ENCODE measurements at regions not wholly inside any gene's neighbourhood (a gene's known extent, or its start where the extent isn't known, plus 50 kb on each side); places are given as distances from the start of the nearest gene placed in this dataset.

- H3K36me3 ChIP-seq (ENCODE audit: control insufficient read depth, insufficient read depth, low read length, severe bottlenecking), result no peaks in the 10 kb centered on the region
- H3K4me3 ChIP-seq (ENCODE audit: low read length), result no peak overlapping the region
- no peak overlapping the region for H3K9ac ChIP-seq (ENCODE audit: low read length)
- H3K4me1 ChIP-seq (ENCODE audit: control insufficient read depth, insufficient read depth, low read length), result no peaks in the 10 kb centered on the region
- no peaks in the 10 kb centered on the region for H3K9me3 ChIP-seq (ENCODE audit: control insufficient read depth, low read length)
- H3K27me3 ChIP-seq (replicated peaks; ENCODE audit: control insufficient read depth, insufficient read depth, low read length), result peaks cover 4% of the 10 kb centered on the region
- no peak for DNase-seq (ENCODE audit: low read depth)
Observed at GRCh38 chr2:64369706-64370105, 84.3 kb upstream of the LGALSL start.

DNA sequence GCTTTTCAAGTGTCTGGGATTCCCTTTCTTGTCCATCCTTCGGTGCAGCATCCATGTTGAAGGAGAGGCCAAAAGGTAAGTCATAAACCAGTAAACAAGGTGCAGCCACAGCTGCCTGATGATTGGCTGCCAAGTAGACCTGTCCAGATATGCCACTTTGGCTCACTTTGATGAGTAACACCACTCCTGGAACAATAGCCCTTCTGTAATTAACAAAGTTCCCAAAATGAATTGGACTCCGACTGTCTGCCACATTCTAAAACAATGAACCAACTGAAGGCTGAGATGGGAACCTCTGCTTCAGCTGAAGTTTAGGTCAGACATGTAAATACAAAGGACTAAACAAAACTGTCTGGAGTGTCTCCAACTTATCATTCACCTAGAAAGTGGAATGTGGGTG, 82.2 kb upstream of the LGALSL start:
- Histone ChIP-seq H3K4me1 (ENCODE audit: control insufficient read depth, insufficient read depth, low read length) (no peaks in the 10 kb centered on the region), H3K9ac (ENCODE audit: low read length) (no peak overlapping the region), H3K9me3 (ENCODE audit: control insufficient read depth, low read length) (no peaks in the 10 kb centered on the region), H3K27me3 (replicated peaks; ENCODE audit: control insufficient read depth, insufficient read depth, low read length) (peaks cover 4% of the 10 kb centered on the region), H3K4me3 (ENCODE audit: low read length) (no peak overlapping the region), H3K36me3 (ENCODE audit: control insufficient read depth, insufficient read depth, low read length, severe bottlenecking) (no peaks in the 10 kb centered on the region)
- DNase-seq (ENCODE audit: low read depth), result no peak

DNA sequence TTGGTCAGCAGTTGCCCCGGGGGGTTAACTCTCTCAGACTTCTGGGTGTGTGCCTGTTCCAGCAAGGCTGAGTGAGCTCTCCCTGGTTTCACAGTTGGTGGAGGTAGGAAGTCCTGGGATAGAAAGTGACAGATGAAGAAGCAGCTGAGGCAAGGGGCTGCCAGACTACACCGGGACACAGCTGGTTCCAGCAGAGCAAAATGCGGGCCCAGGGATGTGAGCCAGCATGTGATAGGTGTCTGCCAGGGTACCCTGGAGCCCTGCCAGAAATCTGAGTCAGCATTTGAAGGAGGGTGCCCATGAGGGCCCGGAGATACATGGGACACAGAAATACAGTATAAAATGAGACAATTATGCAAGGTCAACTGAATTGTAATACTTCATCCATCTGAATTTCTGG, 79.3 kb upstream of the LGALSL start:
- DNase-seq (ENCODE audit: low read depth), result no peak
- peaks cover 5% of the 10 kb centered on the region for H3K27me3 ChIP-seq (replicated peaks; ENCODE audit: control insufficient read depth, insufficient read depth, low read length)
- no peaks in the 10 kb centered on the region for H3K9me3 ChIP-seq (ENCODE audit: control insufficient read depth, low read length)
- H3K36me3 ChIP-seq (ENCODE audit: control insufficient read depth, insufficient read depth, low read length, severe bottlenecking), result no peaks in the 10 kb centered on the region
- no peak overlapping the region for H3K4me3 ChIP-seq (ENCODE audit: low read length)
- no peaks in the 10 kb centered on the region for H3K4me1 ChIP-seq (ENCODE audit: control insufficient read depth, insufficient read depth, low read length)
- no peak overlapping the region for H3K9ac ChIP-seq (ENCODE audit: low read length)

GRCh38 chr2:64376926-64377325, 77.0 kb upstream of the LGALSL start:
- H3K4me3 ChIP-seq (ENCODE audit: low read length), result no peak overlapping the region
- no peaks in the 10 kb centered on the region for H3K9me3 ChIP-seq (ENCODE audit: control insufficient read depth, low read length)
- H3K9ac ChIP-seq (ENCODE audit: low read length), result no peak overlapping the region
- DNase-seq (ENCODE audit: low read depth), result no peak
- H3K4me1 ChIP-seq (ENCODE audit: control insufficient read depth, insufficient read depth, low read length), result no peaks in the 10 kb centered on the region
- peaks cover 22% of the 10 kb centered on the region for H3K27me3 ChIP-seq (replicated peaks; ENCODE audit: control insufficient read depth, insufficient read depth, low read length)
- no peaks in the 10 kb centered on the region for H3K36me3 ChIP-seq (ENCODE audit: control insufficient read depth, insufficient read depth, low read length, severe bottlenecking)

DNA sequence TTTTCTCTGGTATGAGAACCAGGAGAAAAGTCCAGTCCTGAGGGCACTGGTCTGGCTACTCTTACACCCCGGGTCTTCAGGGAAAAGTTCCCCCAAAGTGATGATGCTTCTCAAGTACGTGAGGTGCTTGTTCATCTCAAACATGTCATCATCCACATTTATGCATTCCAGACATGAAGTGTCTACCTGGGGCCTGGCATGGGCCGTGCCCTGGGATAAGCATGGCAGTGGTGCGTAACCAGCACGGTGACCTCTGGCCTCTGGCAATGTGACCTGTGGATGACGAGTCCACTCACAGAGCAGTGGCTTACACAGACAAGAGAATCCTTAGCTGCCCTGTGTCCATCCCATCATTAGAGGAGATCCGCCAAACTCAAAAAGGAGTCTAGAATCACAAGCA, 74.8 kb upstream of the LGALSL start:
- Histone ChIP-seq H3K9ac (ENCODE audit: low read length) (no peak overlapping the region), H3K27me3 (replicated peaks; ENCODE audit: control insufficient read depth, insufficient read depth, low read length) (peaks cover 25% of the 10 kb centered on the region), H3K4me3 (ENCODE audit: low read length) (no peak overlapping the region), H3K36me3 (ENCODE audit: control insufficient read depth, insufficient read depth, low read length, severe bottlenecking) (no peaks in the 10 kb centered on the region), H3K4me1 (ENCODE audit: control insufficient read depth, insufficient read depth, low read length) (no peaks in the 10 kb centered on the region), H3K9me3 (ENCODE audit: control insufficient read depth, low read length) (no peaks in the 10 kb centered on the region)
- DNase-seq (ENCODE audit: low read depth), result no peak

DNA sequence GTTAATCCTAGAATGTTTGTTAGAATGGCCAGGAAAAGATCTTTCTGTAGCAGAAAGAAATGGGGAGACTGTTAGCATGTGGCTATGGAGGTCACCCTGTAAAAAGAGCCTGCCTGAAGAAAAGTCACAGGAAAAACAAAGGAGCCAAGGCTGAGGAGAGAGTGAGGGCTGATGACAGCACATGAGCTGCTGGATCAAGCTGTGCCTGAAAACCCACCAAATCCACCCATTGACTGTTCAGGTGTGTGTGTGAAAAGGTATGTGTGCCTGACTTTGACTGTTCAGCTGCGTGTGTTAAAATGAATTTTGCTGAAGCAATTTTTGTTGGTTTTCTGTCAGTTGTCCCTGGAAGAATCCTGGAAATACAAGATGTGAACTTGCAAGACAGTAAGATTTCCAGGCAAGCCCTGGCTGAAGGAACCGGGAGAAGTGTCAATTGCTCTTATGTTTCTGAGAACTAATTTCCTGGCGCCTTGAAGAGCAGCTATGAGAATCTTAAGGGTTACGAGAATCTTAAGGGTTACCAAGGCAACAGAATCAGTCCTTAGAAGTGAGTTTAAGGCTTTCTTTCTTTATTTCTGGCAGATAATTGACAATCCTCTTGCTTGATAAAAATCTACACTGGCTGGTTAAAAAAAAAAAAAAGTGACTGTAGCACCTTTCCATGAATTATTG, 73.0 kb upstream of the LGALSL start:
- Histone ChIP-seq H3K4me1 (ENCODE audit: control insufficient read depth, insufficient read depth, low read length) (no peaks in the 10 kb centered on the region), H3K9ac (ENCODE audit: low read length) (no peak overlapping the region), H3K36me3 (ENCODE audit: control insufficient read depth, insufficient read depth, low read length, severe bottlenecking) (no peaks in the 10 kb centered on the region), H3K27me3 (replicated peaks; ENCODE audit: control insufficient read depth, insufficient read depth, low read length) (peaks cover 25% of the 10 kb centered on the region), H3K9me3 (ENCODE audit: control insufficient read depth, low read length) (no peaks in the 10 kb centered on the region), H3K4me3 (ENCODE audit: low read length) (no peak overlapping the region)
- DNase-seq (ENCODE audit: low read depth), result no peak

DNA sequence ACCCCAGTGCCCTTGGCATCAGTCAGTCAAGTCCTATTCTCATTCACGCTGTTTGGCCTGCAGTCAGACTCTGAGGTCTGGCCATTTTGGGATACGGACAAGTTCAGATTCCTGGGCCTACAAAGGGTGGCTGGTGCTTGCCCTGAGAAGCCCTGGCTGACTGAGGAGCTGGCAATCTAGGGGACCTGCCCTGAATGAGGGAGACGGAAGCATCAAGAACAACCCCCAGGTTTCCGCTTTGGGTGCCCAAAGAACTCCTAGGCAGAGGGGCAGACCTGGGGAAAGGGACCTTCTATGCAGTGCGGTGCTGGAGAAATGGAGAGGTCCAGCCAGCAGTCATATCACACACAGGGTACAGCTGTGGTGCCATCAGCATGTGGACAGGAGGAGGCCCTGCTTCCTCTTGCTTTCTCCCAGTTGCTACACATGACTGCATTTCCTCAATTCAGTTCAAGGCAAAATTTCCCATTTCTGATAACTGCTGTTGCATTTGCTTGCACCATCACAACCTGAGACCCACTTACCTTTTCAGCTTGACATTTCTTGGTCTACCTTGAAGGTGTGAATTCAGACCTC, 70.9 kb upstream of the LGALSL start:
- no peak for DNase-seq (ENCODE audit: low read depth)
- Histone ChIP-seq H3K27me3 (replicated peaks; ENCODE audit: control insufficient read depth, insufficient read depth, low read length) (peaks cover 25% of the 10 kb centered on the region), H3K9ac (ENCODE audit: low read length) (no peak overlapping the region)

DNA sequence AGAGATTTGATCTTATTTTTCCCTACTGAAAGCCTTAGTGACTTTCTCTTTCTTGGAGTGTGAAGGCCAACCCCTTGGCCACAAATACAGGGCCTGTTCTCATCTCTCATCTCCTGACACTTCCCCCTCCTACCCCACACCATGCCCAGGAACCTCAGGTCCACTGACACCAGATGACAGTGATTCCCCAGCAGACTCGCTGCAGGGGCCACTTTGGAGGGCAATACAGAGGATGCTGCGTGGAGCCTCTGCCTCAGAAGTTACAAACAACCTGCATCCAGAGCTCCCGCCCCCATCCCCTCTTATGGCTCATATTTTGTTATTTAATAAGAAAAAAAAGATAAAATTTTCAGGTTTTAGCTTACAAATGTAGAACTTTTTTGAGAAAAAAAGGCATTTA, 70.1 kb upstream of the LGALSL start:
- H3K36me3 ChIP-seq (ENCODE audit: control insufficient read depth, insufficient read depth, low read length, severe bottlenecking), result no peaks in the 10 kb centered on the region
- H3K9me3 ChIP-seq (ENCODE audit: control insufficient read depth, low read length), result peaks cover 2% of the 10 kb centered on the region
- no peak overlapping the region for H3K4me3 ChIP-seq (ENCODE audit: low read length)
- peaks cover 25% of the 10 kb centered on the region for H3K27me3 ChIP-seq (replicated peaks; ENCODE audit: control insufficient read depth, insufficient read depth, low read length)
- H3K9ac ChIP-seq (ENCODE audit: low read length), result no peak overlapping the region
- DNase-seq (ENCODE audit: low read depth), result no peak
- no peaks in the 10 kb centered on the region for H3K4me1 ChIP-seq (ENCODE audit: control insufficient read depth, insufficient read depth, low read length)

More for the DNA sequence above, 70.9 kb upstream of the LGALSL start:
- no peaks in the 10 kb centered on the region for H3K36me3 ChIP-seq (ENCODE audit: control insufficient read depth, insufficient read depth, low read length, severe bottlenecking)
- no peak overlapping the region for H3K4me3 ChIP-seq (ENCODE audit: low read length)
- no peaks in the 10 kb centered on the region for H3K4me1 ChIP-seq (ENCODE audit: control insufficient read depth, insufficient read depth, low read length)
- H3K9me3 ChIP-seq (ENCODE audit: control insufficient read depth, low read length), result peaks cover 2% of the 10 kb centered on the region

DNA sequence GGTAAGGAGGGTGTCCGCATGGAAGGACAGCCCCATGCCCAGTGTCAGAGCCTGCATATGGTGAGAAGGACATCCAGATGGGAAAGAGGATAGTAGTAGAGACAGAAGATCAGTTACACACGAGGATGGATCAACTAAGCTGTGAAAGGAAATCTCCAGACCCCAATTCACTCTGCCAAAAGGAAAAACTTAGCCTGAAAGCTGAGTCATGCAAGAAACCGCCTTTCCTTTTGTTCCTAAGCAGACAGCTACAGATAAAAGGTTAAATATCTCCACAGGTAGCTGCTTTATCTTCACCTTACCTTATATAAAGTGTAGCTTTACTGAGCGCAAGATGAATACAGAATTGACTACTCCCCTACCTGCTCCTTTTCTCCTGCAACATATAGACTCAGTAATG, 67.3 kb upstream of the LGALSL start:
- H3K36me3 ChIP-seq (ENCODE audit: control insufficient read depth, insufficient read depth, low read length, severe bottlenecking), result no peaks in the 10 kb centered on the region
- no peaks in the 10 kb centered on the region for H3K4me1 ChIP-seq (ENCODE audit: control insufficient read depth, insufficient read depth, low read length)
- H3K9ac ChIP-seq (ENCODE audit: low read length), result no peak overlapping the region
- DNase-seq (ENCODE audit: low read depth), result no peak
- peaks cover 10% of the 10 kb centered on the region for H3K9me3 ChIP-seq (ENCODE audit: control insufficient read depth, low read length)
- peaks cover 10% of the 10 kb centered on the region for H3K27me3 ChIP-seq (replicated peaks; ENCODE audit: control insufficient read depth, insufficient read depth, low read length)
- no peak overlapping the region for H3K4me3 ChIP-seq (ENCODE audit: low read length)

DNA sequence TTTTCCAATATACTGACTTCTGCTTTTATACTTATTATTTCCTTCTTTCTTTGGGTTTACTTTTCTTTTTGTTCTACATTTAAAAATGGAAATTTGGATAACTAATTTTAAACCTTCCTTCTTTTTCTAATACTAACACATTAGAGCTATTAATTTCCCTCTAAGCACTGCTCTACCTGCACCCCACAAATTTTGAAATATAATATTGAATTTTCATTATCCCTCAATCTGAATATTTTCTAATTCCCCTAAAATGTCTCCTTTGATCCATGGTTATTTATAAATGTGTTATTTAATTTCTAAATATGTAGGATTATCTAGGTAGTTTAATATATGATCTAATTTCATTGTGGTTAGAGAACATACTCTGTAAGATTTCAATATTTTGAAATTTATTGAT, 63.4 kb upstream of the LGALSL start:
- Histone ChIP-seq H3K9ac (ENCODE audit: low read length) (no peak overlapping the region), H3K9me3 (ENCODE audit: control insufficient read depth, low read length) (peaks cover 10% of the 10 kb centered on the region), H3K27me3 (replicated peaks; ENCODE audit: control insufficient read depth, insufficient read depth, low read length) (no peaks in the 10 kb centered on the region), H3K4me3 (ENCODE audit: low read length) (no peak overlapping the region), H3K36me3 (ENCODE audit: control insufficient read depth, insufficient read depth, low read length, severe bottlenecking) (no peaks in the 10 kb centered on the region), H3K4me1 (ENCODE audit: control insufficient read depth, insufficient read depth, low read length) (no peaks in the 10 kb centered on the region)
- DNase-seq (ENCODE audit: low read depth), result no peak

DNA sequence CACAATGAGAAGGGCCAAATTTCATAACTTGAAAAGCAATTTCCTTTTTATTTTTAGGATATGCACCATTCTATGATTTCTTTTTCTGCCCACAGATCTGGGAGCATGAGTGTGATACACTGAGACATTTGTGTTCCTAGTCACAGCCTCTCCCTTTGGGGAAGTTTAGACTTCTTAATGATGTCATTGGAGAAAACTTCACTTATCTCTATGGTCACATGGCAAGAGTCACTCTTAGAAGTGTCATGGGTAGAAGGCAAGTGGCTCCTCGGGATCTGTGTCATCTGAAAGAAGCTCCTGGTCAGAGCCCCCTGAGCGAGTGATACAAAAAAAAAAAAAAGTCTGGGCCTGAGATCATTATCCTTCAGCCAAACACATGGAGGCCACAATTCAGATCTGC, 62.5 kb upstream of the LGALSL start:
- Histone ChIP-seq H3K27me3 (replicated peaks; ENCODE audit: control insufficient read depth, insufficient read depth, low read length) (no peaks in the 10 kb centered on the region), H3K9me3 (ENCODE audit: control insufficient read depth, low read length) (peaks cover 10% of the 10 kb centered on the region), H3K4me3 (ENCODE audit: low read length) (no peak overlapping the region), H3K36me3 (ENCODE audit: control insufficient read depth, insufficient read depth, low read length, severe bottlenecking) (no peaks in the 10 kb centered on the region), H3K4me1 (ENCODE audit: control insufficient read depth, insufficient read depth, low read length) (no peaks in the 10 kb centered on the region), H3K9ac (ENCODE audit: low read length) (no peak overlapping the region)
- DNase-seq (ENCODE audit: low read depth), result no peak

DNA sequence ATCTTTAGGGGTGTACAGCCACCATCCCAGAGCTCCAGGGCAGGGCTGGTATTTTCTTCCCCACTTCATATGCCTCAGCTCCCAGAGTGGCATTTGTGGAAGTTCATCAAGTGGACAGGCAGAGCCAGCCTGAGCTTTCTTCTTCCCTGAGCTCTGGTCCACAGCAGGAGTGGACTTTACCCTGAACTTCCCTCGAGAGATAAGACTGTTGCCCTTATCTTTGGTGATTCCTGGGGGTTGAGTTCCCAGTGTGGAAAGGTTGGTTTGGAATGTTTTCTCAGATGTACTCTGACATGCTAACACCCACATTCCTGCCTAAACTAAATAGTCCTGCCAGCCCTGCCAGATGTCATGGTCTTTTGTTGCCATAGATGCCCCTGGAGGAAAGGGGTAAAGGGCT, 62.0 kb upstream of the LGALSL start:
- peaks cover 10% of the 10 kb centered on the region for H3K9me3 ChIP-seq (ENCODE audit: control insufficient read depth, low read length)
- no peaks in the 10 kb centered on the region for H3K27me3 ChIP-seq (replicated peaks; ENCODE audit: control insufficient read depth, insufficient read depth, low read length)
- no peaks in the 10 kb centered on the region for H3K36me3 ChIP-seq (ENCODE audit: control insufficient read depth, insufficient read depth, low read length, severe bottlenecking)
- no peak overlapping the region for H3K9ac ChIP-seq (ENCODE audit: low read length)
- H3K4me3 ChIP-seq (ENCODE audit: low read length), result no peak overlapping the region
- no peaks in the 10 kb centered on the region for H3K4me1 ChIP-seq (ENCODE audit: control insufficient read depth, insufficient read depth, low read length)
- no peak for DNase-seq (ENCODE audit: low read depth)
